GM18499 (cell line): ENCODE measurements at regions not wholly inside any gene's neighbourhood (a gene's known extent, or its start where the extent isn't known, plus 50 kb on each side); places are given as distances from the start of the nearest gene placed in this dataset.

ENCODE experiments used
- ATAC-seq: cut with Tn5 transposase; IDR thresholded peaks from one replicate; pipeline ENCODE4 v1.9.1; 2021; ENCODE audit warnings: moderate number of reproducible peaks; ENCODE audit not compliant: insufficient read depth, unreplicated experiment

GRCh38 chr3:111465081-111465670 lies 76.8 kb upstream of the CD96 start:
- ATAC-seq: no peak

GRCh38 chr3:111470032-111470431 lies 72.0 kb upstream of the CD96 start:
- ATAC-seq: no peak

GRCh38 chr3:111471831-111472230 lies 70.2 kb upstream of the CD96 start:
- ATAC-seq: no peak

- ATAC-seq: no peak
Observed at GRCh38 chr3:111472556-111472955, 69.4 kb upstream of the CD96 start.

GRCh38 chr3:111473550-111473949 lies 68.4 kb upstream of the CD96 start:
- ATAC-seq: no peak

- ATAC-seq: no peak
Observed at GRCh38 chr3:111476701-111477100, 65.3 kb upstream of the CD96 start.

- no peak for ATAC-seq
Observed at GRCh38 chr3:111480091-111480490, 61.9 kb upstream of the CD96 start.

GRCh38 chr3:111481551-111481950 lies 60.4 kb upstream of the CD96 start:
- ATAC-seq: no peak

GRCh38 chr3:111482574-111482973 lies 59.4 kb upstream of the CD96 start:
- no peak for ATAC-seq

GRCh38 chr3:111485086-111485485 lies 56.9 kb upstream of the CD96 start:
- ATAC-seq: no peak
